Duodenal mucosa (tissue), 2 donors: ENCODE measurements at regions not wholly inside any gene's neighbourhood (a gene's known extent, or its start where the extent isn't known, plus 50 kb on each side); places are given as distances from the start of the nearest gene placed in this dataset.
"Not testable (repeated sequence)": the region's sequence is repeated elsewhere in the genome, so short reads cannot be mapped to it uniquely, and the experiment has no call there.

Experiments
- H3K27ac ChIP-seq: one replicate; pipeline ENCODE4 v1.7.0; 2013; ENCODE audit warnings: low read depth, low read length
- H3K27me3 ChIP-seq, 2 donors: one replicate each; pipeline ENCODE4 v1.7.0; 2013; ENCODE audit warnings: low read length in 2 of 2, control low read depth in 1 of 2; ENCODE audit not compliant: insufficient read depth in 2 of 2, control insufficient read depth in 1 of 2
- H3K36me3 ChIP-seq, 2 donors: one replicate each; pipeline ENCODE4 v1.7.0; 2013; ENCODE audit warnings: low read length in 2 of 2, control low read depth in 1 of 2; ENCODE audit not compliant: insufficient read depth in 2 of 2, control insufficient read depth in 1 of 2
- H3K4me1 ChIP-seq, 2 donors: one replicate each; pipeline ENCODE4 v1.7.0; 2013; ENCODE audit warnings: low read length in 2 of 2, control low read depth in 1 of 2; ENCODE audit not compliant: insufficient read depth in 2 of 2, control insufficient read depth in 1 of 2
- H3K4me3 ChIP-seq, 2 donors: one replicate each; pipeline ENCODE4 v1.7.0; 2013; ENCODE audit warnings: low read length in 2 of 2, low read depth in 1 of 2
- H3K9ac ChIP-seq, 2 donors: one replicate each; pipeline ENCODE4 v1.7.0; 2013; ENCODE audit warnings: low read length in 2 of 2, low read depth in 1 of 2
- H3K9me3 ChIP-seq, 2 donors: one replicate each; pipeline ENCODE4 v1.7.0; 2013; ENCODE audit warnings: low read length in 2 of 2, control low read depth in 1 of 2; ENCODE audit not compliant: control insufficient read depth in 1 of 2

GRCh38 chr5:145521066-145521465, 314.1 kb downstream of the PRELID2 start:
- Histone ChIP-seq H3K27ac (no peak overlapping the region), H3K9ac (no peak overlapping the region), H3K4me3 (no peak overlapping the region), H3K9me3 (no peaks in the 10 kb centered on the region), H3K36me3 (no peaks in the 10 kb centered on the region), H3K4me1 (peaks cover 3 to 6% of the 10 kb centered on the region in 2 donors), H3K27me3 (no peaks in the 10 kb centered on the region)

GRCh38 chr5:145520335-145520734, 314.8 kb downstream of the PRELID2 start:
- Histone ChIP-seq H3K27ac (no peak overlapping the region), H3K9ac (no peak overlapping the region), H3K4me1 (peaks cover 3 to 6% of the 10 kb centered on the region in 2 donors), H3K9me3 (no peaks in the 10 kb centered on the region), H3K4me3 (no peak overlapping the region), H3K27me3 (no peaks in the 10 kb centered on the region), H3K36me3 (no peaks in the 10 kb centered on the region)

DNA sequence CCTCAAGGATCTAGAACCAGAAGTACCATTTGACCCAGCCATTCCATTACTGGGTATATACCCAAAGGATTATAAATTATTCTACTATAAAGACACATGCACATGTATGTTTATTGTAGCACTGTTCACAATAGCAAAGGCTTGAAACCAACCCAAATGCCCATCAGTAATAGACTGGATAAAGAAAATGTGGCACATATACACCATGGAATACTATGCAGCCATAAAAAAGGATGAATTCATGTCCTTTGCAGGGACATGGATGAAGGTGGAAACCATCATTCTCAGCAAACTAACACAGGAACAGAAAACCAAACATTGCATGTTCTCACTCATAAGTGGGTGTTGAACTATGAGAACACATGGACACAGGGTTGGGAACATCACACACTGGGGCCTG, 317.6 kb downstream of the PRELID2 start:
- H3K9ac ChIP-seq, H3K9me3 ChIP-seq, H3K36me3 ChIP-seq, H3K27ac ChIP-seq, H3K4me1 ChIP-seq, H3K27me3 ChIP-seq, H3K4me3 ChIP-seq: not testable (repeated sequence)

DNA sequence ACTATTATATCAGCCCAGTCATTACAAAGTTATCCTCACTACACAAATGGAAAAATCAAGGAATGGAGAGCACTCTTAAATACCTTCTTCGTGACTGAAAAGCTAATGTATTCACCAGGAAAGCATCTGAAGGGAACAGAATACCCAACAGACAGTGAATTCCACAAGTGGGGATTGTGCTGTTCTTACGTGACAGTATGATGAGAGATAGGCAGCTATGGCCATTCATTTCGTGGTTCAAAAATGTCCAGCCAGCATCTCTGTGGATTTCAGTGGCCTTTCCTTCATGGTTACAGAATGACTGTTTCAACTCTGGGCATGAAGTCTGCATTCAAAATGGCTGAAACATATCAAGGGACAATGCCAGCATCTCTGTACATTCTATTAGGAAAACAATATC, 323.8 kb downstream of the PRELID2 start:
- H3K27me3 ChIP-seq = no peaks in the 10 kb centered on the region
- no peaks in the 10 kb centered on the region for H3K36me3 ChIP-seq
- peaks cover 16 to 29% of the 10 kb centered on the region in 2 donors for H3K4me1 ChIP-seq
- no peak overlapping the region for H3K9ac ChIP-seq
- H3K4me3 ChIP-seq = no peak overlapping the region
- H3K27ac ChIP-seq = no peak overlapping the region
- H3K9me3 ChIP-seq = no peaks in the 10 kb centered on the region

GRCh38 chr5:145510769-145511168, 324.4 kb downstream of the PRELID2 start:
- Histone ChIP-seq H3K36me3 (no peaks in the 10 kb centered on the region), H3K4me1 (peaks cover 16 to 29% of the 10 kb centered on the region in 2 donors), H3K27me3 (no peaks in the 10 kb centered on the region), H3K9ac (no peak overlapping the region), H3K4me3 (no peak overlapping the region), H3K9me3 (no peaks in the 10 kb centered on the region), H3K27ac (no peak overlapping the region)

GRCh38 chr5:145510324-145510723, 324.8 kb downstream of the PRELID2 start:
- Histone ChIP-seq H3K9ac (no peak overlapping the region), H3K27ac (no peak overlapping the region), H3K27me3 (no peaks in the 10 kb centered on the region), H3K4me1 (peaks cover 16 to 29% of the 10 kb centered on the region in 2 donors), H3K9me3 (no peaks in the 10 kb centered on the region), H3K4me3 (no peak overlapping the region), H3K36me3 (no peaks in the 10 kb centered on the region)

GRCh38 chr5:145509336-145510136, 325.6 kb downstream of the PRELID2 start:
- peaks cover 16 to 29% of the 10 kb centered on the region in 2 donors for H3K4me1 ChIP-seq
- no peaks in the 10 kb centered on the region for H3K36me3 ChIP-seq
- no peak overlapping the region for H3K9ac ChIP-seq
- H3K9me3 ChIP-seq = no peaks in the 10 kb centered on the region
- no peak overlapping the region for H3K4me3 ChIP-seq
- H3K27me3 ChIP-seq = no peaks in the 10 kb centered on the region
- no peak overlapping the region for H3K27ac ChIP-seq

- no peaks in the 10 kb centered on the region for H3K9me3 ChIP-seq
- H3K9ac ChIP-seq = no peak overlapping the region
- H3K27ac ChIP-seq = no peak overlapping the region
- H3K27me3 ChIP-seq = no peaks in the 10 kb centered on the region
- no peak overlapping the region for H3K4me3 ChIP-seq
- peaks cover 16 to 29% of the 10 kb centered on the region in 2 donors for H3K4me1 ChIP-seq
- H3K36me3 ChIP-seq = no peaks in the 10 kb centered on the region
These were observed 328.8 kb downstream of the PRELID2 start for GRCh38 chr5:145506185-145506850.

DNA sequence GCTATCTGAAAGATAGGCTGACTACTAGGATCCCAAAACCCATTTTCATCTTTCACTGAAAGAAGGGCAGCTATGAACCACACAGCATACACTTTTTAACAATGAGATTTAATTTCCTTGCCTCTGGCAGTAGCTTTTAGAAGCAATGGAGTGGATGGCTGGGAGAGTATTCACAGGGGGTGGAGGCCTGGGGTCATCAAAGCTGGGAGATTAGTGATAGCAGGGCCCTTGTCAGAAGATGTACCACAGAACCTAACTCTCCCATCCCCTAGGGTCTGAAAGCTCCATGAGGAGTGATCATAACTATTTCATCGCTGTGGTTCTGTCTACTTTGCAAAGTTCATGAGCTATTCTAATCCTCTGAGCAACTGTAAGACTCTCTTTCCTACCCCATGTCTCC, 332.2 kb downstream of the PRELID2 start:
- Histone ChIP-seq H3K4me3 (no peak overlapping the region), H3K27me3 (no peaks in the 10 kb centered on the region), H3K27ac (no peak overlapping the region), H3K9ac (no peak overlapping the region), H3K9me3 (no peaks in the 10 kb centered on the region), H3K36me3 (no peaks in the 10 kb centered on the region), H3K4me1 (peaks cover 8 to 14% of the 10 kb centered on the region in 2 donors)

DNA sequence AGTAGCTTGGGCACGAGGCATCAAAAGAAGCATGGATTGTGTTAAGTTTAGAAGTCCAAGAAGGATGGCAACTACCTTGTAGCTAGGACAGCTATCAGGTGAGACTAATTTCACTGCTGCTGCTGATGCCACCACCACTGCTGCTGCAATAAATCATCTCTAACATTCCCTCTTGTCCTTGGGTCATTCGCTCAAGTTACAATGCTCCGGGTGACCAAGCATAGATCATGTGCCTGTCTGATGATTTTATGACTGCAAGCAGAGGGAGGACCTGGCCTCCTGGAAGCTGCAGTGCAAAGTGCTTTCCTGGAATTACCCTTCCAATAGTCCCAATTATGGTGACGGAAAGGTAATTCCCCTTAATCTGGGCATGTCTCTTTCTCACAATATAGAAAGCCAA, 334.4 kb downstream of the PRELID2 start:
- Histone ChIP-seq H3K27ac (no peak overlapping the region), H3K9ac (no peak overlapping the region), H3K4me1 (peaks cover 8% of the 10 kb centered on the region in 2 donors), H3K9me3 (peaks cover 0 to 5% of the 10 kb centered on the region in 2 donors), H3K36me3 (no peaks in the 10 kb centered on the region), H3K27me3 (no peaks in the 10 kb centered on the region), H3K4me3 (no peak overlapping the region)
